Stimulated activated CD8-positive, alpha-beta memory T cell treated with anti-CD3 and anti-CD28 coated beads, Interleukin-7, amount 100 ng/mL, for 48 hours (primary cell): ENCODE measurements at regions not wholly inside any gene's neighbourhood (a gene's known extent, or its start where the extent isn't known, plus 50 kb on each side); places are given as distances from the start of the nearest gene placed in this dataset.
A peak's percentile ranks its signal among the peaks of the same experiment; 100 is the strongest.

Experiments used
- DNase-seq, 2 donors: peaks; one replicate each; pipeline ENCODE4 v3.0.0-alpha.2; 2020; ENCODE audit warnings: low read depth in 1 of 2; ENCODE audit errors: extremely low read depth in 1 of 2

DNA sequence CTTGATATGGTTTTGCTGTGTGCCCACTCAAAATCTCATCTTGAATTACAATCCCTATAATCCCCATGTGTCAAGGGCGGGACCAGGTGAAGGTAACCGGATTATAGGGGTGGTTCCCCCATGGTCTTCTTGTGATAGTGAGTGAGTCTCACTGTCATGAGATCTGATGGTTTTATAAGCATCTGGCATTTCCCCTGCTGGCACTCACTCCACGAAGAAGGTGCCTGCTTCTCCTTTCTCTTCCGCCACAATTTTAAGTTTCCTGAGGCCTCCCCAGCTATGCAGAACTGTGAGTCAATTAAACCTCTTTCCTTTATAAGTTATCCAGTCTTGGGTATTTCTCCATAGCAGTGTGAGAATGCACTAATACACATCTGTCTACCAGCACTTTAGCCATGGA is 109.5 kb upstream of the SDK1 start:
- DNase-seq: no peak

DNA sequence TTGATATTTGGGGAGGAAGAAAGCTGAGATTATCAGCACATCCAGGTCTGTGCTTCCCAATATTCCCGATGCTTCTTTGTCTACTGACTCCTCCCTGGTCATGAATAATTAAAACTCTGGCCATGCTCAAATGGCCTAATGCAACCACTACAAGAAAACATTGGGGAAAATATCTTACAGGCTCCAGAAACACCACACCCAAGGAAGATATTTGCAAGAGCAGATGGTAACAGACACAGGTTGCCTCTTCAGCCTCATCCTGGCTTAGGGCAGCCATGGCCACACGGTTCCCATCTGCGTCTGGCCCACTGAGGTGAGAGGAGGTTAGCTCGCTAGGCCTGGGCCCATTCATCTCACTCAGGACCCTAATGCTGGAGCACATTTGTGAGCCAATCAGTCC is 108.4 kb upstream of the SDK1 start:
- DNase-seq: no peak

DNA sequence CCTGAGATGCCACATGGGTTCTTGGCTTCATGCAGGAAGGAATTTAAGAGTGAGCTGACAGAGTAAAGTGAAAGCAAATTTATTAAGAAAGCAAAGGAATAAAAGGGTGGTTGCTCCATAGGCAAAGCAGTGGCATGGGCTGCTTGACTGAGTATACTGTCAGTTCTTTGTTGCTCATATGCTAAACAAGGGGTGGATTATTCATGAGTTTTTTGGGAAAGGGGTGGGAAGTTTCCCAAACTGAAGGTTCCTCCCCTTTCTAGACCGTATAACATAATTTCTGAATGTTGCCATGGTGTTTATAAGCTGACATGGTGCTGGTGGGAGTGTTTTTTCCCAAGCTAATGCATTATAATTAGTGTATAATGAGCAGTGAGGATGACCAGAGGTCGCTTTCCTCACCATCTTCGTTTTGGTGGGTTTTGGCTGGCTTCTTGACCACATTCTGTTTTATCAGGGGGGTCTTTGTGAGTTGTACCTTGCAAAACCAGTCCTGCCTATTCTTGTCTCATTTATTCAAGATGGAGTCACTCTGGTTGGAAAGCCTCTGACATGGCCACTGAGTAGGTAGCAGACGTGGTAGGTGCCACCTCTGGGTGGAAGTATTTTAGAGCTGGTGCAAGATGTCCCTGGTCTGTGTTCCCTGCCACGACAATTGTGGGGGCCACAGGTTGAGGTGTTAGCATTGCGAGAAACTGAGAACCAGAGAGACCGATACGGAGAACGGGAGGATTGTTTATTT is 107.5 kb upstream of the SDK1 start:
- DNase-seq: no peak

DNA sequence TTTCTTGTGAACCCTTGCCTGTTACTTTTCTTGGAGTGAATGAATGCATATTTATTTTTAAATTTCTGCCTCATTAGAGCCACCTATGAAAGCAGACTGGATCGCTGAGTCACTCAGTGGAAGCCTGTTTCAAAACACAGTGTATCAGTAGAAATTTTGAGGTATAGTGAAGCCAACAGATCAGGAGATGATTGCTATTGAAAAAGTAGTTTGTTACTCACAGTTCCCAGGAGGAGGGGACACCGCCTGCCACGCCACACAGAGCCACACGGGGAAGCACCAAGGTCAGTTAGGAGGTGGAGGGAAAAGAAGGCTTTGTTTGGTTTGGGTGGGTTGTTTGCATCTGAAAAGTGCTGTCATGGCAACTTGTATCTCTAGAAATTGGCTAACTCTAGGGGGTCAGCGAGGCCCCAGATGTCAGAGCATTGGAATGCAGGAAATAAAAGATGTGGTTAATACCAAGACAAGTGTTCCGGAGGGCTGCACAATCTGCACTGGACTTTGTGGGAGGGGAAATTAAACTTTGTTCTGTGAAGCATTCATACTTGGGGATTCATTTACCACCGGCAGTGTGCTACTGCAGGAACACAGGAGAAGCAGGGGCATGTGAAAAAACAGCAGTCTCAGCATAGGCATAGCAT is 106.4 kb upstream of the SDK1 start:
- DNase-seq: no peak

- no peak for DNase-seq
Measured at GRCh38 chr7:3195160-3195559, 105.9 kb upstream of the SDK1 start.

DNA sequence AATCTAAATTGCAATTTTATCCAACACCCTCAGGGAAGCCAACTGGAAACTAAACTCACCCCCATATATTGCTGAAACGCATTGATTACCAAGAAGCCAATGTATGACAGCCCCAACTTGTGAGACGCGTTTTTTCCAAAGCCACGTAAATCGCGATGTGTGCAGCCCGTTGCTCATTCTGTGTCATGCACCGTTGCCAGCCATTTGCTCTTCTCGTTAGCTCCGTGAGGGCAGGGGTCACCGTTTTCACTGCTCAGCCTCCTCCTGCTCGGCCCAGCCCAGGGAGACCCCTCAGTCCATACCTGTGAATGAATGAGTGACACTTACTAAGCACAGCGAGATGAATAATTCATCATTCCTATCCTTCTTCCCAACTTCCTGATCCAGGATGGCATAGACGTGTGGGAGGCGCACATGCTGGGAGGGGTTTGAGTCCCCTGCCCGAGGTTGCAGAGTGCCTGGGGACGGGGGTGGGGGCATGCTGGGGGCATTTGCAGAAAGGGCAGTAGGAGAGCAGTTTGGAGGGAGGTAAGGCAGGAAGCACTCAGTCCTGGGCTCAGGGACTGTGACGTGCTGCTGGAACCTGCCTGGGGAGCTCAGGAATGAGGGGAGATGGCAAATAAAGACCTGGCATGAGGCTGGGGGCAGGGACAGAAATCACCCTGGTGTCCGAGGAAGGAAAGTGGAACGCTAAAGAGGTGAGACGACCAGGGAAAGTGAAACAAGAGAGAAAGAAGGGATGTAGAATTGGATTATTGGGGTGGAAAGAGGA is 104.2 kb upstream of the SDK1 start:
- no peak for DNase-seq

- no peak for DNase-seq
Measured at GRCh38 chr7:3197567-3198213, 103.4 kb upstream of the SDK1 start.

DNA sequence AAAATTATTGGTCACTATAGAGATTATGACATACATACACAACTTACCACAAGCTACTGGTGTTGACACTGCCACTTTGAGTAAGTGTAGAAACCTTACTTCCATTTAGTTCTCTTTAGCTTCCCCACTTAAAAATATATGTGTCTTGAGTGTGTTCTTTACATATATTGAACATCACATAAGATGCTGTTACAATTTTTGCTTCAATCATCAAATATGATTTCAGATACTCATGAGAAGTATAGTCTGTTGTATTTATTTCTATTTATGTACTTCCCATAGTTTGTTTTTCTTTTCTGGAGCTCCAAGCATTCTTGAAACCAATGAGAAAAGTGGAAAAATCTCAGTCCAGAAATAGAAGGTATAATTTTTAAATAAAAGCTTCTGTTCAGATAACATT is 102.7 kb upstream of the SDK1 start:
- no peak for DNase-seq

DNA sequence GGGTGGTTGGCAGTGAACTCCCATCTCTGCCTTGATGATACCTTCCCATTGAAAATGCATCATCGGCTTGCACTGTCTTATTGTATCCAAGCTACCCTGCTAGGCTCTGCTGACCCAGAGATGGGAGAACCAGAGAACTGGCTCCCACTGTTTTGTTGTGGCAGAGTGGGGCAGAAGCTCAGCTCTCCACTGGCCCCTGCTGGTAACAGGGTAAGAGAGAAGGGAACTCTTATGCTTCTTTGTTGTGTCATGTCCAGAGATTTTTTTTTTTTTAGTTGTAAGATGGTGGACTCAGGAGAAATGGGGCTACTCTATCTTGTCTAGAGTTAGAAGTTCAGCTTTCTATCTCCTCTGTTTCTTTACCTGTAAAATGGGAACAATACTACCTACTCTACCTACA is 100.5 kb upstream of the SDK1 start:
- DNase-seq: peak in 1 of 2 donors; percentile 9

DNA sequence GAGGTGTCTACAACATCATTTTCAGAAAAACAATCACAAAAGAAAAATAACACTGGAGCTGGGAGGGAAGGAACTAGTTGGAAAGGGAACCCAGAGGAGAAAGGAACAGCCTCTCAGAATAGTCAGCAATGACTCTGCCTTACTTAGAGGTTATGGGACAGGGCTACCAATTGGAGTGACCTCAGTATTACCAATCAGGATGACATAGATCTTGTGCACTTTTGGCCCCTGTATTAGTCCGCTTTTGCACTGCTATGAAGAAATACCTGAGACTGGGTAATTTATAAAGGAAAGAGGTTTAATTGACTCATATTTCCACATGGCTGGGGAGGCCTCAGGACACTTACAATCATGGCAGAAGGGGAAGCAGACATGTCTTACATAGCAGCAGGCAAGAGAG is 99.7 kb upstream of the SDK1 start:
- no peak for DNase-seq

DNA sequence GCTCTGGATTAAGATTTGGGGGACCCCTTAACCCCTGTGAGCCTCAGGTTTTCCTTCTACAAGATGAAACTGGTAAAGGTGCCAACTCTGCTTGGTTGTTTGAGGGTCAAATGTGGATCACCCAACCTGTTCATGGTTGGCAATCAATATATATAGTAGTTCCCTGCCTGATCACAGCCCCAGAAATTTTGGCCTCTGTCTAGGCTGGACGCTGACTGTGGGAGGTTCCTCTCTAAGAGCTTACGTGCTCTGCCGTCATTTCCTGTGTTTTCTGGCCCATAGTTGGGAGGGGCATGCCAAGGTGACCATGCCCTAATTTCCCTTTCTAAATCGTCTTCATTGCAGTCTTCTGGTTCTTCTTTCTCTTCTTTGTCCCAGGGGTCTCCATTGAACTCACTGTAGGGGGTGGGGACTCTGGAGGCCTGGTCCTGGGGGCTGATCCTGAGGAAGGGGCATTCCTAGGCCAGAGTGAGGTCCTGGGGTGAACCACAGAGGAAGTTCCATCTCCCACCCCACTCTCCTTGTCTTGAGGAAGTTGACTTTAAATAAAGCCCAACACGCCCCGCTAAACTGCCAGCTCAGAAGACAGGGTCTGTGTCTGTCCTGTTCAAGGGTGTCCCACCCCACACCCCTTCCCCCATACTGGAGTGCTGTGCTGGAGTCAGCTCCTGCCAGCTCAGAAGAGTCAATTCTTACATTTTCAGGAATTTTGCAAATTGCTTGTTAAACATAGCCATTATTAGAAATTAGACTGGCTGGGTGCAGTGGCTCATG is 98.9 kb upstream of the SDK1 start:
- no peak for DNase-seq

- no peak for DNase-seq
Measured at GRCh38 chr7:3204526-3204925, 96.5 kb upstream of the SDK1 start.

DNA sequence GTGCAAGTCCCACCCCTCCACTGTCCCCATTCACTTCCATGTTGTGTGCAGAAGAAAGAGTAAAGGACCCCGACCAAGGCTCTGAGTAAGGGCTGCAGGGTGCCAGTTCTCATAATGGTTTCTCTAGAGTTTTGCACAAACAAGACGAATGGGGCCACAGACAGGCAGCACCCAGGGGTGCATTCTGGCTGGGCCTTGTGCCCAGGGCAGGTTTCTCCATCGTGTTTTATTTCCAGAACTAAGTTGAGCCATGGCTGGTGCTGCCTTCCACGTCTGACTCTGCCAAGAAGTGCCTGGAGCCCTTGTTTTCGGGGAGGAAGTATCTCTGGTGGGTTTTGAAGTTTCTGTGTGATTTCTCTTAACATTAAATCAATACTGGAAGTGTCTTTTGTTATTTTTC is 95.0 kb upstream of the SDK1 start:
- no peak for DNase-seq

DNA sequence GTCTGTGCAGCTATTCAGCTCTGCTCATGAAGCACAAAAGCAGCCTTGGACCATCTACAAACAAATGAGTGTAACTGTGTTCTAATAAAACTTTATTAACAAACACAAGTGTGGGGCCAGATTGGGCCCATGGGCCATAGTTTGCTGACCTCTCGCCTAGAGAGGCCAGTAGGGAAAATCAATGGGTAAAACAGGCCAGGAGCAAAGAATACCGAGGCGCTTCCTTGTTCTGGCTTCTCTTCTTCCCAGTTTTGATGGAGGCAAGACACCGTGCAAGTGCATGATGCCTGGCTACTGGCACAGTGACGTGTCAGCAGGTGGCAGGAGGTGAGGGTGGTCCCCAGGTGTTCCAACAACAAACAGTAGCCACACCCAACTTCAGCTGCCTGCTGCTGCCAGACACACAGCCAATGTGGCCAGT is 94.3 kb upstream of the SDK1 start:
- DNase-seq: no peak

DNA sequence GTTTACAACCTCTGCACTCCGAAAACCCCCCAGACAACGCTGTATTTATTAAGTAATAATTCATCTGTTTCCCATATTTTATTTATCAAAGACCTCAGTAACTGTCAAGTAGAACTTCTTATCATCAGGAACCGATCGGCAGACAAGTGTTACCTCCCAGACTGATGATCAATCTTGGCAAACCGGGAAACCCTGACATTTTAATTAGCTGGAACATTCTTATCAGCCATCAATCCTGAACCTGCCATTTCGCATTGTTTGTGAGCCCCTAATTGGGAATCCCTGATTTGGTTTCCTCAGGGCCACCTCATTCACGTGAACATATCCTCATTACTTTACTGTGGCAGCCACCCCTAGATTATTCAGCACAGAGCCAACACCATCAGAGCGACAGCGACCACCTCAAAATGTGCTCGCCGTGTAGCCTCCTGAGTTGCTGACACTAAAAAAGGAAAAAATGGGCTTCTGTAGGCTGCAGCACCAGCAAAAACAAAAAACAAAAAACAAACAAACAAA is 93.6 kb upstream of the SDK1 start:
- DNase-seq: no peak

DNA sequence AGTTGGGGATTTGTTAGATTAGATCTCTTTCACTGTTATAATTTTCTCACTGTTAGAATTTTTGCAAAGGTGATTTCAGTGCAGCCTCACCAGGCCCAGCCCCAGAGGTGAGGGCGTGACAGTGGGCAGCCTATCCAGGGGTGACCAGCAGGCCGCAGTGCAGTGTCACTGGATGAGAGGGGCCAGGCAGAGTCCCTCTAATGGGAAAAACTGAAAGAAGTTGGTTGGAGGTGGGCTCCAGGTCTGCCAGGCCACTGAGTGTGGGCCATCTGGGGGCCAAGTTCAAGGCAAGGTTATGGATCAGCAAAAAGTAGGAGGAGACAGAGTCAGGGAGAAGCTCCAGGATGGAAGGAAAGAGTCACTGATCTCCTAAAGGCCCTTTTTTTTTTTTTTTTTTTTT is 90.5 kb upstream of the SDK1 start:
- DNase-seq: no peak

GRCh38 chr7:3214090-3214413 is 87.0 kb upstream of the SDK1 start:
- DNase-seq: no peak

DNA sequence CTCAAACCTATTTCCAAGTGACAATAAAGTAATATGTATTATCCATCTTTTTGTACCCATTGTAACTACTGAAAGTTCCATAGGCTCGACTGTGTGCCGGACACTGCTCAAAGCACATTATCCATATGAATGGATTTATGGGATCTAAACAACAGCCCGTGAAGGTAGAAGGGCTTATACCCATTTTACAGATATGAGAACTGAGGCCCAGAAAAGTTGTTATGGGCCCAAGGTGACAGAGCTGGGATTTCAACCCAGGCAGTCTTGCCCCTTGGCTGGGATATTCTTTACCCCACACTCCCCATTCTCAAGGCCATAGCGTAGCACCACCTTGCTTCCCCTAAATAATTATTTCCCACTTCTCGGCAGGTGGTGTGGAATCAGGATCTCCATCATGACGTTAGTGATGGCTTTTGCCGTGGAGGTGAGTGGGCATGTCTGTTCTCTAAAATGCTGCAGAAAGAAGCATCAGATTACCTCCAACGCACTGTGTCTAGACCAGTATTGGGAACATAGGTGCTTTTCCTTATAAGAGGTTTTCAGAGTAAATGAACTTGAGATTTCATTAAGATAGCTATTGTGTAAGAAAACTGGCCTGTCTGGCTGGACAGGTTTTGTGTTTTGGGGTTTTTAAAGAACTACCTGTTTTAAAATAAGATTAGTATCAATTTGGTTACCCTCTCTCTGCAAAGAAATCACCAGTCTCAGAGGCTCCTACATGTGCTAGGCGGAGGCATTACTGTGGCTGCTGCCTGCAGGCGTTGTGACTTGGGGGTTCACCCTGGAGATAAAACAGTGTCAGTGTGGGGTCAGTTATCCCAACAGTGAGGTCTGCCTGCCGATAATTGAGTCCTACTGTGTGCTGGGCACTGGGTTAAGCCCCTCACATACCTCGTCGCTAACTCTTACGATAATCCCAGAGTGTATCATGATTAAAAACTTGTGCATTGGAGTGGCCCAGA is 85.1 kb upstream of the SDK1 start:
- DNase-seq: no peak

DNA sequence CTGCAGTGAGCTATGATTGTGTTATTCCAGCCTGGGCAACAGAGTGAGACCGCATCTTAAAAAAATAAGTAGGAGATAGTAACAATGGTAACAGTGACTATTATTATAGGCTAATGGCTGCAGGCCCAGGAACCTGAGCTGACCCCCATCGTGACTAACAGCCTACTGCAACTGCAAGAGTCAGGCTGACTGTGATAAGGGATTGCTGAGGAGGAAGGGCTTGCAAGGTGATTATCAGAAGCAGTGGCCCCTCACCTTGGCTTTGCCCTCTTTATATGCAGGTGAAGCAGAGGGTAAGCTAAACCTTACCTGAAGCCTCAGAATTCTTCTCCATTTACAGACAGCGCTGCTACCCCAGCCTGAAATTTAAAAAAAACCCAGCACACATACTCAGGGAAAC is 83.9 kb upstream of the SDK1 start:
- DNase-seq: no peak
